ENCODE measurements at regions not wholly inside any gene's neighbourhood (a gene's known extent, or its start where the extent isn't known, plus 50 kb on each side); places are given as distances from the start of the nearest gene placed in this dataset.
A peak's percentile ranks its signal among the peaks of the same experiment; 100 is the strongest.

GRCh38 chr12:84198294-84198946, 714.2 kb downstream of the SLC6A15 start:
- no peak overlapping the region for H3K4me3 Mint-ChIP-seq
- peaks cover 0 to 2% of the 10 kb centered on the region in 2 donors for H3K9me3 ChIP-seq (replicated peaks in 1 of 2; ENCODE audit: control insufficient read depth in 1 of 2, insufficient read depth in 1 of 2, low read length in 2 of 2)
- H3K27ac ChIP-seq (ENCODE audit: low read depth in 1 of 2, low read length in 2 of 2) = no peak overlapping the region
- no peaks in the 10 kb centered on the region for H4K20me1 ChIP-seq (ENCODE audit: insufficient read depth, low read length)
- H3K36me3 ChIP-seq (replicated peaks in 1 of 2; ENCODE audit: control insufficient read depth in 1 of 2, insufficient read depth in 2 of 2, low read length in 2 of 2) = no peaks in the 10 kb centered on the region
- no peaks in the 10 kb centered on the region for H3K79me2 ChIP-seq (ENCODE audit: insufficient read depth, low read length)
- peaks cover 1 to 9% (median 3%) of the 10 kb centered on the region in 7 donors for H3K9me3 Mint-ChIP-seq
- H2AFZ ChIP-seq (ENCODE audit: insufficient read depth, low read depth, low read length, poor library complexity, severe bottlenecking) = no peak overlapping the region
- H3K4me2 ChIP-seq (replicated peaks; ENCODE audit: extremely low read depth, low read length, poor library complexity, severe bottlenecking) = no peak overlapping the region
- no peaks in the 10 kb centered on the region for H3K27me3 ChIP-seq (ENCODE audit: control insufficient read depth in 2 of 2, insufficient read depth in 2 of 2, low read length in 2 of 2)
- no peak for TF ChIP-seq CTCF (IDR thresholded peaks at IDR 0.05)
- H3K27me3 Mint-ChIP-seq (ENCODE audit: low read depth in 3 of 3) = no peaks in the 10 kb centered on the region
- intact Hi-C loops (cut with micrococcal nuclease) = no loop called here
- no peaks in the 10 kb centered on the region for H3K4me1 ChIP-seq (ENCODE audit: control insufficient read depth in 1 of 2, insufficient read depth in 2 of 2, low read length in 2 of 2)
- WGBS (ENCODE audit: insufficient coverage) = no CpG with 5 or more reads among the region's 6 CpGs
- no peaks in the 10 kb centered on the region for H3K4me1 Mint-ChIP-seq
- DNase-seq = no peak
- no peaks in the 10 kb centered on the region for H3K36me3 Mint-ChIP-seq
- H3K9ac ChIP-seq (ENCODE audit: insufficient read depth, low read length, poor library complexity, severe bottlenecking) = no peak overlapping the region
- no peak overlapping the region for H3K27ac Mint-ChIP-seq
- no peak overlapping the region for H3K4me3 ChIP-seq (replicated peaks in 1 of 3; ENCODE audit: low read depth in 2 of 3, low read length in 3 of 3)

DNA sequence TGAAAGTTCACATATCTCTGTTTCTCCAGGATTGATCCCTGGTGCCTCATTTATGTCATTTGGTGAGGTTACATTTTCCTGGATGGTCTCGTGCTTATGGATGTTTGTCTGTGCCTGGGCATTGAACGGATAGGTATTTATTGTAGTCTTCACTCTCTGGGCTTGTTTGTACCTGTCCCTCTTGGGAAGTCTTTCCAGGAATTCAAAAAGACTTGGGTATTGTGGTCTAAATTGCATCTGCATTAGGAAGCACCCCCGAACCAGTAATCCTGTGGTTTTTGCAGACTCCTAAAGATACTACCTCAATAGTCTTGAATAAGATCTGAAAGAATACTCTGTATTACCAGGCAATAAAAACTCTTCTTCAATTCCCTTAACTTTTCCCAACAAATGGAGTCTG, 720.8 kb downstream of the SLC6A15 start:
- Histone ChIP-seq H3K9me3 (replicated peaks in 1 of 2; ENCODE audit: control insufficient read depth in 1 of 2, insufficient read depth in 1 of 2, low read length in 2 of 2) (peaks cover 8 to 15% of the 10 kb centered on the region in 2 donors), H3K9ac (ENCODE audit: insufficient read depth, low read length, poor library complexity, severe bottlenecking) (no peak overlapping the region), H2AFZ (ENCODE audit: insufficient read depth, low read depth, low read length, poor library complexity, severe bottlenecking) (no peak overlapping the region), H3K79me2 (ENCODE audit: insufficient read depth, low read length) (no peaks in the 10 kb centered on the region), H3K4me1 (ENCODE audit: control insufficient read depth in 1 of 2, insufficient read depth in 2 of 2, low read length in 2 of 2) (no peaks in the 10 kb centered on the region), H3K27me3 (ENCODE audit: control insufficient read depth in 2 of 2, insufficient read depth in 2 of 2, low read length in 2 of 2) (no peaks in the 10 kb centered on the region), H3K36me3 (replicated peaks in 1 of 2; ENCODE audit: control insufficient read depth in 1 of 2, insufficient read depth in 2 of 2, low read length in 2 of 2) (no peaks in the 10 kb centered on the region), H3K27ac (ENCODE audit: low read depth in 1 of 2, low read length in 2 of 2) (no peak overlapping the region), H3K4me2 (replicated peaks; ENCODE audit: extremely low read depth, low read length, poor library complexity, severe bottlenecking) (no peak overlapping the region), H4K20me1 (ENCODE audit: insufficient read depth, low read length) (no peaks in the 10 kb centered on the region), H3K4me3 (replicated peaks in 1 of 3; ENCODE audit: low read depth in 2 of 3, low read length in 3 of 3) (no peak overlapping the region)
- Mint-ChIP-seq H3K4me3 (no peak overlapping the region), H3K27ac (peak overlapping the region in 1 of 7 donors; percentile 42), H3K9me3 (peaks cover 3 to 10% (median 3%) of the 10 kb centered on the region in 7 donors), H3K27me3 (ENCODE audit: low read depth in 3 of 3) (no peaks in the 10 kb centered on the region), H3K36me3 (no peaks in the 10 kb centered on the region), H3K4me1 (no peaks in the 10 kb centered on the region)
- intact Hi-C loops (cut with micrococcal nuclease) = no loop called here
- no peak for DNase-seq
- WGBS (ENCODE audit: insufficient coverage) = 71% methylated on average over 2 of the region's 3 CpGs
- TF ChIP-seq CTCF (IDR thresholded peaks at IDR 0.05) = no peak

Data from CD14-positive monocyte (primary cell).